WERI-Rb-1 (cell line): ENCODE measurements at regions not wholly inside any gene's neighbourhood (a gene's known extent, or its start where the extent isn't known, plus 50 kb on each side); places are given as distances from the start of the nearest gene placed in this dataset.

Experiments used
- DNase-seq: peaks from one replicate; pipeline ENCODE4 v3.0.0-alpha.2; 2020
- H3K27ac ChIP-seq: fragments of 250-450 bp; sonication (Bioruptor Pico); 2 replicates; pipeline ENCODE4 v1.5.1; 2020; ENCODE audit warnings: mild to moderate bottlenecking, moderate library complexity
- H3K27me3 ChIP-seq: fragments of 250-450 bp; sonication (Bioruptor Pico); 2 replicates; pipeline ENCODE4 v1.5.1; 2021; ENCODE audit warnings: mild to moderate bottlenecking, low read depth, moderate library complexity; ENCODE audit not compliant: insufficient read depth, severe bottlenecking
- H3K36me3 ChIP-seq: fragments of 250-450 bp; sonication (Bioruptor Pico); 2 replicates; pipeline ENCODE4 v1.5.1; 2020; ENCODE audit warnings: mild to moderate bottlenecking, moderate library complexity
- H3K4me3 ChIP-seq: 2 replicates; pipeline ENCODE4 v1.5.1; 2011; ENCODE audit warnings: low read depth, mild to moderate bottlenecking, control low read depth, low read length
- H3K9me3 ChIP-seq: fragments of 250-450 bp; sonication (Bioruptor Pico); 2 replicates; pipeline ENCODE4 v1.5.1; 2021; ENCODE audit warnings: mild to moderate bottlenecking, moderate library complexity; ENCODE audit not compliant: severe bottlenecking
- CTCF ChIP-seq: IDR thresholded peaks from 2 replicates; pipeline ENCODE4 v1.5.1; 2011; ENCODE audit warnings: low read depth, mild to moderate bottlenecking, control low read depth, inconsistent platforms, low read length

- Histone ChIP-seq H3K27me3 (peaks cover 39% of the 10 kb centered on the region), H3K27ac (no peak overlapping the region), H3K4me3 (no peak overlapping the region), H3K36me3 (no peaks in the 10 kb centered on the region), H3K9me3 (peaks cover 19% of the 10 kb centered on the region)
- no peak for DNase-seq
- no peak for TF ChIP-seq CTCF
Observed at GRCh38 chr6:27684264-27685211, 211.6 kb upstream of the ZNF184 start.

GRCh38 chr6:27679964-27680694 lies 207.2 kb upstream of the ZNF184 start:
- DNase-seq = no peak
- peaks cover 28% of the 10 kb centered on the region for H3K9me3 ChIP-seq
- TF ChIP-seq CTCF = no peak
- H3K36me3 ChIP-seq = no peaks in the 10 kb centered on the region
- H3K4me3 ChIP-seq = peak overlapping the region; percentile 4
- no peak overlapping the region for H3K27ac ChIP-seq
- peaks cover 79% of the 10 kb centered on the region for H3K27me3 ChIP-seq

GRCh38 chr6:27679308-27679963 lies 206.5 kb upstream of the ZNF184 start:
- no peak for DNase-seq
- Histone ChIP-seq H3K27me3 (peaks cover 86% of the 10 kb centered on the region), H3K27ac (no peak overlapping the region), H3K36me3 (no peaks in the 10 kb centered on the region), H3K9me3 (peaks cover 29% of the 10 kb centered on the region), H3K4me3 (peak overlapping the region; percentile 4)
- TF ChIP-seq CTCF = no peak

GRCh38 chr6:27678469-27678868 lies 205.6 kb upstream of the ZNF184 start:
- Histone ChIP-seq H3K27me3 (peaks cover 94% of the 10 kb centered on the region), H3K9me3 (peaks cover 30% of the 10 kb centered on the region), H3K4me3 (no peak overlapping the region)

GRCh38 chr6:27674882-27675281 lies 202.0 kb upstream of the ZNF184 start:
- peaks cover 15% of the 10 kb centered on the region for H3K9me3 ChIP-seq
- no peak overlapping the region for H3K27ac ChIP-seq
- DNase-seq = no peak
- H3K36me3 ChIP-seq = no peaks in the 10 kb centered on the region
- no peak overlapping the region for H3K4me3 ChIP-seq
- TF ChIP-seq CTCF = no peak
- H3K27me3 ChIP-seq = peaks cover 94% of the 10 kb centered on the region

More at GRCh38 chr6:27678469-27678868, 205.6 kb upstream of the ZNF184 start:
- no peak for TF ChIP-seq CTCF
- Histone ChIP-seq H3K36me3 (no peaks in the 10 kb centered on the region), H3K27ac (no peak overlapping the region)
- DNase-seq = no peak
